ENCODE measurements at regions not wholly inside any gene's neighbourhood (a gene's known extent, or its start where the extent isn't known, plus 50 kb on each side); places are given as distances from the start of the nearest gene placed in this dataset.

- Histone ChIP-seq H3K4me3 (no peak overlapping the region), H3K9me3 (replicated peaks) (peaks cover 15% of the 10 kb centered on the region), H3K36me3 (no peaks in the 10 kb centered on the region), H3K27ac (replicated peaks) (no peak overlapping the region), H3K4me1 (no peaks in the 10 kb centered on the region), H3K27me3 (ENCODE audit: low read depth) (no peaks in the 10 kb centered on the region)
- TF ChIP-seq CTCF (IDR thresholded peaks at IDR 0.05; ENCODE audit: borderline replicate concordance), result no peak
- DNase-seq, result no peak
- intact Hi-C loops (cut with micrococcal nuclease), result no loop called here
Measured at GRCh38 chr6:137766596-137767370, 100.3 kb upstream of the TNFAIP3 start.

GRCh38 chr6:137767465-137767864, 99.6 kb upstream of the TNFAIP3 start:
- H3K4me3 ChIP-seq, result no peak overlapping the region
- no peaks in the 10 kb centered on the region for H3K4me1 ChIP-seq
- no peak for DNase-seq
- H3K27ac ChIP-seq (replicated peaks), result no peak overlapping the region
- intact Hi-C loops (cut with micrococcal nuclease), result no loop called here
- H3K36me3 ChIP-seq, result no peaks in the 10 kb centered on the region
- peaks cover 15% of the 10 kb centered on the region for H3K9me3 ChIP-seq (replicated peaks)
- no peak for TF ChIP-seq CTCF (IDR thresholded peaks at IDR 0.05; ENCODE audit: borderline replicate concordance)
- no peaks in the 10 kb centered on the region for H3K27me3 ChIP-seq (ENCODE audit: low read depth)

- intact Hi-C loops (cut with micrococcal nuclease), result no loop called here
- Histone ChIP-seq H3K36me3 (no peaks in the 10 kb centered on the region), H3K4me3 (no peak overlapping the region), H3K9me3 (replicated peaks) (peaks cover 15% of the 10 kb centered on the region), H3K27ac (replicated peaks) (no peak overlapping the region), H3K27me3 (ENCODE audit: low read depth) (no peaks in the 10 kb centered on the region), H3K4me1 (no peaks in the 10 kb centered on the region)
- DNase-seq, result no peak
- TF ChIP-seq CTCF (IDR thresholded peaks at IDR 0.05; ENCODE audit: borderline replicate concordance), result no peak
Measured at GRCh38 chr6:137767911-137768690, 99.0 kb upstream of the TNFAIP3 start.

GRCh38 chr6:137768935-137769334, 98.1 kb upstream of the TNFAIP3 start:
- no peak overlapping the region for H3K4me3 ChIP-seq
- H3K27me3 ChIP-seq (ENCODE audit: low read depth), result no peaks in the 10 kb centered on the region
- H3K9me3 ChIP-seq (replicated peaks), result peaks cover 15% of the 10 kb centered on the region
- no peak for TF ChIP-seq CTCF (IDR thresholded peaks at IDR 0.05; ENCODE audit: borderline replicate concordance)
- H3K4me1 ChIP-seq, result no peaks in the 10 kb centered on the region
- no peak for DNase-seq
- intact Hi-C loops (cut with micrococcal nuclease), result no loop called here
- no peak overlapping the region for H3K27ac ChIP-seq (replicated peaks)
- H3K36me3 ChIP-seq, result no peaks in the 10 kb centered on the region

- Histone ChIP-seq H3K4me1 (no peaks in the 10 kb centered on the region), H3K27ac (replicated peaks) (no peak overlapping the region), H3K27me3 (ENCODE audit: low read depth) (no peaks in the 10 kb centered on the region), H3K36me3 (no peaks in the 10 kb centered on the region), H3K4me3 (no peak overlapping the region), H3K9me3 (replicated peaks) (peaks cover 15% of the 10 kb centered on the region)
- DNase-seq, result no peak
- intact Hi-C loops (cut with micrococcal nuclease), result no loop called here
- no peak for TF ChIP-seq CTCF (IDR thresholded peaks at IDR 0.05; ENCODE audit: borderline replicate concordance)
Measured at GRCh38 chr6:137769797-137770362, 97.2 kb upstream of the TNFAIP3 start.

Measured in left ventricle myocardium inferior (tissue), 1 donor.